ENCODE measurements at regions not wholly inside any gene's neighbourhood (a gene's known extent, or its start where the extent isn't known, plus 50 kb on each side); places are given as distances from the start of the nearest gene placed in this dataset.
"Not testable (repeated sequence)": the region's sequence is repeated elsewhere in the genome, so short reads cannot be mapped to it uniquely, and the experiment has no call there.

DNA sequence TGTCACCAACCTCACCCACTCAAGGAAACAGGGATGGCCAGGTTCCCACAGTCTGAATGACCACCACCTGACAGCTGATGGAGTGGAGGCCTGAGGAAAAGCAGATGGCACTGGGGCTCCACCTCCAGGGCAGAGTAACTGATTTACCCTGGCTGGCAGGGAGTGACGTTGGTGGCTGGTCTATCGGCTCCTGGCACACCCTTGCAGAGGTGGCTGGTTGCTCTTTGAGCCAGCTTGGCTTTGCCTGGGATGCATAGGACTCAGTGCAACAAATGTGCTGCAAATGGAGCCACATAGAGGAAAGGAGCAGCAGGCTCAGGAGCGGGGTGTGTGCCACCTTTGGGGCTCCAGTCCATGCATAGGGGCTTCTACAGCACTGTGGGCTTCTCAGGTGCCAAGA is 574.8 kb downstream of the CWH43 start:
- H3K4me2 ChIP-seq (ENCODE audit: low read length); BruUV-seq (replicated peaks); RAD21 ChIA-PET (ENCODE audit: low non-redundant PET in 1 of 2, low total read pairs in 2 of 2, uncharacterized antibody in 2 of 2, unreplicated experiment in 2 of 2); intact Hi-C loops (cut with micrococcal nuclease); H3K79me2 ChIP-seq (ENCODE audit: insufficient read depth, low read length); H4K20me1 ChIP-seq (ENCODE audit: insufficient read depth); H3K4me3 ChIP-seq (replicated peaks in 1 of 2; ENCODE audit: low read depth in 1 of 2, low read length in 2 of 2); DNase-seq (ENCODE audit: low read depth, low spot score); ATAC-seq; POLR2A ChIA-PET; H3K9me2 ChIP-seq (ENCODE audit: insufficient read depth); H2AFZ ChIP-seq (ENCODE audit: low read depth, low read length, poor library complexity, severe bottlenecking); H3K27ac ChIP-seq (ENCODE audit: low read depth, low read length); CTCF ChIA-PET; H3K36me3 ChIP-seq (ENCODE audit: control insufficient read depth in 1 of 2, insufficient read depth in 2 of 2, low read length in 2 of 2); H3K4me1 ChIP-seq (ENCODE audit: control insufficient read depth in 1 of 2, insufficient read depth in 2 of 2, low read length in 2 of 2); H3K9ac ChIP-seq (ENCODE audit: low read length); H3K9me3 ChIP-seq (ENCODE audit: control insufficient read depth in 1 of 2, insufficient read depth in 1 of 2, low read depth in 1 of 2, low read length in 2 of 2); H3K27me3 ChIP-seq (ENCODE audit: insufficient read depth, low read length): not testable (repeated sequence)

DNA sequence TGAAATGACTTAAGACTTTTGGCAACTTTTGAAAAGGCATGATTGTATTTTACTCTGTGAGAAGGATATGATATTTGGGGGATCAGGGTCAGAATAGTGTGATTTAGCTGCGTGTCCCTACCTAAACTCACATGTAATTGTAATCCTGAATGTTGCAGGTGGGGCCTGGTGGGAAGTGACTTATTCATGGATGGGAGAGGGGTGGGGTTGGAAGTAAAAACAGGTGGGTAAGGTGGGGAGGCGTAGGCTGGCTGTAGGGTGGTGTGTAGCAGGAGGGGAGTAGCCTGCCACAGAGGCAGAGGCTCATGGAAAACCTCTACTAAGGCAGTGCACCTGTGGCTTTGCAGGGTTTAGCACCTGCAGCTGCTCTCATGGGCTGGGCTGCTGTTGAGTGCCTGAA is 584.2 kb downstream of the CWH43 start:
- H3K4me3 ChIP-seq (replicated peaks in 1 of 2; ENCODE audit: low read depth in 1 of 2, low read length in 2 of 2); H3K79me2 ChIP-seq (ENCODE audit: insufficient read depth, low read length); H3K4me2 ChIP-seq (ENCODE audit: low read length); H3K9me2 ChIP-seq (ENCODE audit: insufficient read depth); H3K27me3 ChIP-seq (ENCODE audit: insufficient read depth, low read length); BruUV-seq (replicated peaks); POLR2A ChIA-PET; H3K9me3 ChIP-seq (ENCODE audit: control insufficient read depth in 1 of 2, insufficient read depth in 1 of 2, low read depth in 1 of 2, low read length in 2 of 2); CTCF ChIA-PET; H3K4me1 ChIP-seq (ENCODE audit: control insufficient read depth in 1 of 2, insufficient read depth in 2 of 2, low read length in 2 of 2); ATAC-seq; DNase-seq (ENCODE audit: low read depth, low spot score); H3K27ac ChIP-seq (ENCODE audit: low read depth, low read length); RAD21 ChIA-PET (ENCODE audit: low non-redundant PET in 1 of 2, low total read pairs in 2 of 2, uncharacterized antibody in 2 of 2, unreplicated experiment in 2 of 2); H3K9ac ChIP-seq (ENCODE audit: low read length); H4K20me1 ChIP-seq (ENCODE audit: insufficient read depth); H2AFZ ChIP-seq (ENCODE audit: low read depth, low read length, poor library complexity, severe bottlenecking); H3K36me3 ChIP-seq (ENCODE audit: control insufficient read depth in 1 of 2, insufficient read depth in 2 of 2, low read length in 2 of 2); intact Hi-C loops (cut with micrococcal nuclease): not testable (repeated sequence)

DNA sequence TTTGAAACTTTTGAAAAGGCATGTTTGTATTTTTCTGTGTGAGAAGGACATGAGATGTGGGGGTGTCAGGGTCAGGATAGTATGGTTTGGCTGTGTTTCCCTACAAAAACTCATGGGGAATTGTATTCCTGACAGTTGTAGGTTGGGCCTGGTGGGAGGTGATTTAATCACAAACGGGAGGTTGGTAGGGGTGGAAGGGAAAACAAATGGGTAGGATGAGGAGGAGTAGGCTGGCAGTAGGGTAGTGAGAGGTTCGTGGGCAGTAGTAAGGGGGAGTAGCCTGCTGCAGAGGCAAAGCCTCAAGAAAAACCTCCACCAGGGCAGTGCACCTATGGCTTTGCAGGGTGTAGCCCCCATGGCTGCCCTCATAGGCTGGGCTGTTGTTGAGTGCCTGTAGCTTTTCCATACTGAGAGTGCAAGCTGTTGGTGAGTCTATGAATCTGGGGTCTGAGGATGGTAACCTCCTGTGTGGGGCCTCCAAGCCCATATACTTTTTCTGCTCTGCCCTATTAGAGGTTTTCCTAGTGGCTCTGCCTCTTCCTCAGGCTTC is 587.7 kb downstream of the CWH43 start:
- H3K4me1 ChIP-seq (ENCODE audit: control insufficient read depth in 1 of 2, insufficient read depth in 2 of 2, low read length in 2 of 2) = not testable (repeated sequence)

DNA sequence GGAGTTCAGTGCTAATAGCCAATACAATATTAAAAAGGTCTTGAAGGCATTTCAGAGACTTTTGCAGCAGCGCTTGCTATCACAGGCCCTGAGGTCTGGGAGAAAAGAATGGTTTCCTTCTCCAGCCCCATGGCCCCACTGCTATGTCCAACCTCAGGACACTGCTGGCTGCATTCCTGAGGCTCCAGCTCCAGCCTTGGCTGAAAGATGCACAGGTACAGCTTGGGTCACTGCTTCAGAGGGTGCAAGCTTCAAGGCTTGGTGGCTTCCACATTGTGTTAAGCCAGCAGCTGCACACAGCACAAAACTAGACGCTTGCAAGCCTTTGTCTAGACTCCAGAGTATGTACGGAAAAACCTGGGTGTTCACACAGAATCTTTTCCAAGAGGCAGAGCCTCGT is 589.2 kb downstream of the CWH43 start:
- H3K36me3 ChIP-seq (ENCODE audit: control insufficient read depth in 1 of 2, insufficient read depth in 2 of 2, low read length in 2 of 2); H3K4me2 ChIP-seq (ENCODE audit: low read length); H4K20me1 ChIP-seq (ENCODE audit: insufficient read depth); H2AFZ ChIP-seq (ENCODE audit: low read depth, low read length, poor library complexity, severe bottlenecking); H3K27me3 ChIP-seq (ENCODE audit: insufficient read depth, low read length); RAD21 ChIA-PET (ENCODE audit: low non-redundant PET in 1 of 2, low total read pairs in 2 of 2, uncharacterized antibody in 2 of 2, unreplicated experiment in 2 of 2); DNase-seq (ENCODE audit: low read depth, low spot score); CTCF ChIA-PET; H3K9me3 ChIP-seq (ENCODE audit: control insufficient read depth in 1 of 2, insufficient read depth in 1 of 2, low read depth in 1 of 2, low read length in 2 of 2); H3K79me2 ChIP-seq (ENCODE audit: insufficient read depth, low read length); H3K9ac ChIP-seq (ENCODE audit: low read length); POLR2A ChIA-PET; H3K4me3 ChIP-seq (replicated peaks in 1 of 2; ENCODE audit: low read depth in 1 of 2, low read length in 2 of 2); BruUV-seq (replicated peaks); intact Hi-C loops (cut with micrococcal nuclease); ATAC-seq; H3K9me2 ChIP-seq (ENCODE audit: insufficient read depth); H3K27ac ChIP-seq (ENCODE audit: low read depth, low read length); H3K4me1 ChIP-seq (ENCODE audit: control insufficient read depth in 1 of 2, insufficient read depth in 2 of 2, low read length in 2 of 2): not testable (repeated sequence)

More for the DNA sequence above, 587.7 kb downstream of the CWH43 start:
- H3K4me3 ChIP-seq (replicated peaks in 1 of 2; ENCODE audit: low read depth in 1 of 2, low read length in 2 of 2); H3K27ac ChIP-seq (ENCODE audit: low read depth, low read length); intact Hi-C loops (cut with micrococcal nuclease); H3K36me3 ChIP-seq (ENCODE audit: control insufficient read depth in 1 of 2, insufficient read depth in 2 of 2, low read length in 2 of 2); RAD21 ChIA-PET (ENCODE audit: low non-redundant PET in 1 of 2, low total read pairs in 2 of 2, uncharacterized antibody in 2 of 2, unreplicated experiment in 2 of 2); H4K20me1 ChIP-seq (ENCODE audit: insufficient read depth); H3K27me3 ChIP-seq (ENCODE audit: insufficient read depth, low read length); BruUV-seq (replicated peaks); H3K9me3 ChIP-seq (ENCODE audit: control insufficient read depth in 1 of 2, insufficient read depth in 1 of 2, low read depth in 1 of 2, low read length in 2 of 2); POLR2A ChIA-PET; ATAC-seq; DNase-seq (ENCODE audit: low read depth, low spot score); CTCF ChIA-PET; H2AFZ ChIP-seq (ENCODE audit: low read depth, low read length, poor library complexity, severe bottlenecking); H3K9me2 ChIP-seq (ENCODE audit: insufficient read depth); H3K4me2 ChIP-seq (ENCODE audit: low read length); H3K9ac ChIP-seq (ENCODE audit: low read length); H3K79me2 ChIP-seq (ENCODE audit: insufficient read depth, low read length): not testable (repeated sequence)

DNA sequence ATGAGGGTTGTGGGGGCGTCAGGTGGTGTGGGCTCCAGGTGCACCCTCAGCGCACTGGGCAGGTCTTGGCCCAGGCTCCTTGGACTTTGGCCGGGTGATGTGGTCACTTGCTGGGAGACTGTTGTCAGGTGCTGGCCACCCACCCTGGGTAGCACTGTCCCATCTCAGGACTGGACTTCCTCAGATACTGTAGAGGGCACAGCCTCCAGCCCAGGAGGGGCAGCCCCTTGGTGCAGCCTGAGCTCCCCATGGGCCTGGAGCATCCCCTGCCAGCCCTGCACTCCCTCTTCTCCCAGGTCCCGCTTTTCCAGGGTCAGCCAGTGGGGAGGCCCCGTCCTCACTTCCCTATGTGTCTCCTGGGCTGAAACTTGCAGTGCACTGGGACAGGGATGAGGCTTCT is 592.3 kb downstream of the CWH43 start:
- CTCF ChIA-PET; H3K4me3 ChIP-seq (replicated peaks in 1 of 2; ENCODE audit: low read depth in 1 of 2, low read length in 2 of 2); intact Hi-C loops (cut with micrococcal nuclease); ATAC-seq; H3K27ac ChIP-seq (ENCODE audit: low read depth, low read length); H4K20me1 ChIP-seq (ENCODE audit: insufficient read depth); H3K79me2 ChIP-seq (ENCODE audit: insufficient read depth, low read length); RAD21 ChIA-PET (ENCODE audit: low non-redundant PET in 1 of 2, low total read pairs in 2 of 2, uncharacterized antibody in 2 of 2, unreplicated experiment in 2 of 2); H3K4me2 ChIP-seq (ENCODE audit: low read length); DNase-seq (ENCODE audit: low read depth, low spot score); POLR2A ChIA-PET; H3K4me1 ChIP-seq (ENCODE audit: control insufficient read depth in 1 of 2, insufficient read depth in 2 of 2, low read length in 2 of 2); H3K9me2 ChIP-seq (ENCODE audit: insufficient read depth); H3K36me3 ChIP-seq (ENCODE audit: control insufficient read depth in 1 of 2, insufficient read depth in 2 of 2, low read length in 2 of 2); H3K9me3 ChIP-seq (ENCODE audit: control insufficient read depth in 1 of 2, insufficient read depth in 1 of 2, low read depth in 1 of 2, low read length in 2 of 2); H3K27me3 ChIP-seq (ENCODE audit: insufficient read depth, low read length); H2AFZ ChIP-seq (ENCODE audit: low read depth, low read length, poor library complexity, severe bottlenecking); BruUV-seq (replicated peaks); H3K9ac ChIP-seq (ENCODE audit: low read length): not testable (repeated sequence)

Data from HCT116 (cell line).